Neural cell (in vitro differentiated cells): ENCODE measurements at regions not wholly inside any gene's neighbourhood (a gene's known extent, or its start where the extent isn't known, plus 50 kb on each side); places are given as distances from the start of the nearest gene placed in this dataset.

Experiments used
- H2AFZ ChIP-seq: fragments of 200-600, 300-800 bp; sonication (generic), shearing (Covaris generic); 2 replicates; pipeline ENCODE4 v1.6.0; 2014; ENCODE audit warnings: low read depth, mild to moderate bottlenecking, antibody characterized with exemption, low read length, moderate library complexity
- H3F3A ChIP-seq: fragments of 200-600 bp; shearing (Covaris generic); 2 replicates; pipeline ENCODE4 v1.6.1; 2016; ENCODE audit warnings: mild to moderate bottlenecking, moderate library complexity, mixed read lengths, antibody characterized with exemption, low read length; ENCODE audit not compliant: insufficient read depth, poor library complexity, severe bottlenecking
- H3K27ac ChIP-seq: fragments of 200-600, 300-800 bp; sonication (generic), shearing (Covaris generic); 2 replicates; pipeline ENCODE4 v1.5.1; 2014; ENCODE audit warnings: mild to moderate bottlenecking, low read length, moderate library complexity
- H3K27me3 ChIP-seq: fragments of 300-800, 200-600 bp; sonication (generic), shearing (Covaris generic); 2 replicates; pipeline ENCODE4 v1.6.0; 2014; ENCODE audit warnings: mild to moderate bottlenecking, low read depth, low read length, moderate library complexity; ENCODE audit not compliant: insufficient read depth
- H3K36me3 ChIP-seq: fragments of 300-800, 200-600 bp; sonication (generic), shearing (Covaris generic); 2 replicates; pipeline ENCODE4 v1.5.1; 2014; ENCODE audit warnings: mild to moderate bottlenecking, antibody characterized with exemption, low read length, moderate library complexity; ENCODE audit not compliant: insufficient read depth
- H3K4me2 ChIP-seq: fragments of 300-800, 200-600 bp; sonication (generic), shearing (Covaris generic); 2 replicates; pipeline ENCODE4 v1.6.0; 2014; ENCODE audit warnings: mild to moderate bottlenecking, low read length
- H3K4me3 ChIP-seq: fragments of 300-800, 200-600 bp; sonication (generic), shearing (Covaris generic); 2 replicates; pipeline ENCODE4 v1.5.1; 2014; ENCODE audit warnings: mild to moderate bottlenecking, low read length, moderate library complexity
- H3K79me2 ChIP-seq: fragments of 200-600 bp; shearing (Covaris generic); replicated peaks from 2 replicates; pipeline ENCODE4 v1.6.0; 2014; ENCODE audit warnings: mild to moderate bottlenecking, low read length, moderate library complexity; ENCODE audit not compliant: insufficient read depth
- H3K9ac ChIP-seq: fragments of 300-800, 200-600 bp; sonication (generic), shearing (Covaris generic); 2 replicates; pipeline ENCODE4 v1.6.1; 2016; ENCODE audit warnings: mild to moderate bottlenecking, low read length, mixed read lengths
- H3K9me2 ChIP-seq: fragments of 200-600 bp; shearing (Covaris generic); 2 replicates; pipeline ENCODE4 v1.6.1; 2016; ENCODE audit warnings: mild to moderate bottlenecking, low read length, mixed read lengths; ENCODE audit not compliant: insufficient read depth
- H3K9me3 ChIP-seq: fragments of 200-600, 300-800 bp; sonication (generic), shearing (Covaris generic); 2 replicates; pipeline ENCODE4 v1.6.1; 2016; ENCODE audit warnings: mild to moderate bottlenecking, mixed run types, low read length, moderate library complexity, mixed read lengths
- H4K20me1 ChIP-seq: fragments of 200-600 bp; shearing (Covaris generic); 2 replicates; pipeline ENCODE4 v1.6.1; 2016; ENCODE audit warnings: mild to moderate bottlenecking, mixed run types; ENCODE audit not compliant: insufficient read depth
- CTCF ChIP-seq: fragments of 450-650 bp; IDR thresholded peaks from 2 replicates; pipeline ENCODE4 v1.5.1; 2014; ENCODE audit warnings: antibody characterized with exemption, mild to moderate bottlenecking, moderate library complexity; ENCODE audit not compliant: poor library complexity, severe bottlenecking
- EP300 ChIP-seq: fragments of 450-650 bp; conservative IDR thresholded peaks from 2 replicates; pipeline ENCODE4 v1.6.1; 2014; ENCODE audit warnings: antibody characterized with exemption, mild to moderate bottlenecking, moderate library complexity; ENCODE audit not compliant: poor library complexity, severe bottlenecking
- EZH2 ChIP-seq: fragments of 200-600, 300-800 bp; shearing (Covaris generic), sonication (generic); IDR thresholded peaks from 2 replicates; pipeline ENCODE4 v1.6.1; 2014; ENCODE audit warnings: antibody characterized with exemption, low read length, borderline replicate concordance, mild to moderate bottlenecking; ENCODE audit not compliant: insufficient read depth, poor library complexity, severe bottlenecking
- MXI1 ChIP-seq: fragments of 450-650 bp; conservative IDR thresholded peaks from 2 replicates; pipeline ENCODE4 v1.6.1; 2014; ENCODE audit warnings: antibody characterized with exemption, mild to moderate bottlenecking; ENCODE audit not compliant: poor library complexity, severe bottlenecking
- POLR2AphosphoS5 ChIP-seq: IDR thresholded peaks from 2 replicates; pipeline ENCODE4 v1.6.1; 2012
- RAD21 ChIP-seq: fragments of 450-650 bp; conservative IDR thresholded peaks from 2 replicates; pipeline ENCODE4 v1.6.1; 2014; ENCODE audit warnings: antibody characterized with exemption, mild to moderate bottlenecking, moderate library complexity
- REST ChIP-seq: IDR thresholded peaks from 2 replicates; pipeline ENCODE4 v1.6.1; 2012; ENCODE audit warnings: borderline replicate concordance
- SMC3 ChIP-seq: fragments of 450-650 bp; conservative IDR thresholded peaks from 2 replicates; pipeline ENCODE4 v1.6.1; 2014; ENCODE audit warnings: antibody characterized with exemption, mild to moderate bottlenecking, moderate library complexity; ENCODE audit not compliant: poor library complexity
- TAF1 ChIP-seq: IDR thresholded peaks from 2 replicates; pipeline ENCODE4 v1.6.1; 2012; ENCODE audit warnings: low read depth

GRCh38 chr22:48370508-48371325 lies 1457.0 kb downstream of the BRD1 start:
- H4K20me1 ChIP-seq, result no peaks in the 10 kb centered on the region
- H3K36me3 ChIP-seq, result no peaks in the 10 kb centered on the region
- no peaks in the 10 kb centered on the region for H3K27me3 ChIP-seq
- peak overlapping the region; percentile 3 for H3K4me3 ChIP-seq
- H3K79me2 ChIP-seq, result no peaks in the 10 kb centered on the region
- H3K27ac ChIP-seq, result no peak overlapping the region
- no peaks in the 10 kb centered on the region for H3K9me3 ChIP-seq
- H3K9ac ChIP-seq, result no peak overlapping the region
- H3K4me2 ChIP-seq, result no peak overlapping the region
- H3F3A ChIP-seq, result no peaks in the 10 kb centered on the region
- no peak for TF ChIP-seq MXI1
- no peak for TF ChIP-seq TAF1
- TF ChIP-seq EP300, result peak; percentile 52
- peak; percentile 14 for TF ChIP-seq POLR2AphosphoS5
- TF ChIP-seq RAD21, result no peak
- no peak for TF ChIP-seq EZH2
- no peak for TF ChIP-seq CTCF
- no peak for TF ChIP-seq SMC3
- no peak for TF ChIP-seq REST
- no peak overlapping the region for H2AFZ ChIP-seq
- no peaks in the 10 kb centered on the region for H3K9me2 ChIP-seq

- Histone ChIP-seq H3K36me3 (no peaks in the 10 kb centered on the region), H4K20me1 (no peaks in the 10 kb centered on the region), H3F3A (no peaks in the 10 kb centered on the region), H3K79me2 (no peaks in the 10 kb centered on the region), H3K9me2 (no peaks in the 10 kb centered on the region), H3K9me3 (no peaks in the 10 kb centered on the region), H3K4me3 (peak overlapping the region; percentile 3), H2AFZ (no peak overlapping the region), H3K4me2 (no peak overlapping the region), H3K27ac (no peak overlapping the region), H3K9ac (no peak overlapping the region), H3K27me3 (no peaks in the 10 kb centered on the region)
- TF ChIP-seq MXI1, result no peak
- TF ChIP-seq REST, result no peak
Observed at GRCh38 chr22:48369789-48370507, 1457.7 kb downstream of the BRD1 start.
